MCF 10A (cell line): ENCODE measurements at regions not wholly inside any gene's neighbourhood (a gene's known extent, or its start where the extent isn't known, plus 50 kb on each side); places are given as distances from the start of the nearest gene placed in this dataset.

Source experiments
- BruUV-seq: library from RNA; stranded (reverse); fragments of 400-500 nt; replicated peaks from 2 replicates; lab custom pipeline; 2021; lab: Mats Ljungman, UMichigan
- CTCF ChIA-PET: fragments of 300-600 bp; sonication (Branson Sonifier 250); formaldehyde crosslinking; extraction: SDS; loops from one replicate; lab custom pipeline; 2021; ENCODE audit warnings: antibody characterized with exemption, inconsistent platforms; lab: Yijun Ruan, JAX
- POLR2A ChIA-PET: fragments of 300-600, 350-650 bp; sonication (Branson Sonifier 250); formaldehyde crosslinking; extraction: SDS; loops from one replicate; lab custom pipeline; 2020; ENCODE audit warnings: antibody characterized with exemption, inconsistent platforms; lab: Yijun Ruan, JAX
- DNase-seq: peaks from one replicate; pipeline ENCODE4 v3.0.0-alpha.2; 2018; ENCODE audit not compliant: unreplicated experiment
- H3K27ac Mint-ChIP-seq: one replicate; pipeline ENCODE4 v1.8.0; 2022; ENCODE audit warnings: mild to moderate bottlenecking, low read depth, mixed read lengths; ENCODE audit not compliant: unreplicated experiment
- H3K27me3 Mint-ChIP-seq: one replicate; pipeline ENCODE4 v1.8.0; 2022; ENCODE audit warnings: mixed read lengths; ENCODE audit not compliant: insufficient read depth, unreplicated experiment
- H3K36me3 Mint-ChIP-seq: one replicate; pipeline ENCODE4 v1.8.0; 2022; ENCODE audit warnings: mild to moderate bottlenecking, moderate library complexity, mixed read lengths; ENCODE audit not compliant: insufficient read depth, unreplicated experiment
- H3K4me1 Mint-ChIP-seq: one replicate; pipeline ENCODE4 v1.8.0; 2022; ENCODE audit warnings: mixed read lengths; ENCODE audit not compliant: insufficient read depth, unreplicated experiment
- H3K4me3 Mint-ChIP-seq: one replicate; pipeline ENCODE4 v1.8.0; 2022; ENCODE audit warnings: mild to moderate bottlenecking, moderate library complexity, mixed read lengths; ENCODE audit not compliant: unreplicated experiment
- H3K9me3 Mint-ChIP-seq: one replicate; pipeline ENCODE4 v1.8.0; 2022; ENCODE audit warnings: mixed read lengths; ENCODE audit not compliant: unreplicated experiment
- CTCF ChIP-seq: fragments of 200-600 bp; IDR thresholded peaks from one replicate; pipeline ENCODE4 v1.8.0; 2022; ENCODE audit warnings: antibody characterized with exemption, mild to moderate bottlenecking; ENCODE audit not compliant: unreplicated experiment
- intact Hi-C: fragments of 100-400 bp; cut with micrococcal nuclease; formaldehyde crosslinking; loops from 2 replicates; pipeline ENCODE4 v1.14.1; 2022

- no peaks in the 10 kb centered on the region for H3K4me1 Mint-ChIP-seq
- no peak for TF ChIP-seq CTCF
- no peak overlapping the region for H3K27ac Mint-ChIP-seq
- BruUV-seq = no TSS peak
- no peak for DNase-seq
- ChIA-PET CTCF (interaction anchor here (0.6 to 0.7 kb wide), 2 partner anchors 626 to 686 kb away, joined by 3 to 4 read pairs; no protein-coding TSS in a partner anchor), POLR2A (no interaction called here)
- no peaks in the 10 kb centered on the region for H3K27me3 Mint-ChIP-seq
- intact Hi-C loops = no loop called here
- H3K4me3 Mint-ChIP-seq = no peak overlapping the region
- H3K9me3 Mint-ChIP-seq = peaks cover 37% of the 10 kb centered on the region
- no peaks in the 10 kb centered on the region for H3K36me3 Mint-ChIP-seq
Measured at GRCh38 chr16:65353183-65353582, 231.3 kb upstream of the CDH11 start.

- Mint-ChIP-seq H3K36me3 (no peaks in the 10 kb centered on the region), H3K9me3 (peaks cover 50% of the 10 kb centered on the region), H3K4me1 (no peaks in the 10 kb centered on the region), H3K27ac (no peak overlapping the region), H3K4me3 (no peak overlapping the region), H3K27me3 (no peaks in the 10 kb centered on the region)
- intact Hi-C loops = no loop called here
- no peak for DNase-seq
- ChIA-PET POLR2A (no interaction called here), CTCF (interaction anchor here (0.9 kb wide), 1 partner anchor 20 kb away, joined by 4 read pairs; no protein-coding TSS in a partner anchor)
- no TSS peak for BruUV-seq
- TF ChIP-seq CTCF = no peak
Measured at GRCh38 chr16:65349626-65350025, 227.8 kb upstream of the CDH11 start.

GRCh38 chr16:65343556-65343955 lies 221.7 kb upstream of the CDH11 start:
- Mint-ChIP-seq H3K4me1 (no peaks in the 10 kb centered on the region), H3K27ac (no peak overlapping the region), H3K9me3 (peaks cover 55% of the 10 kb centered on the region), H3K36me3 (no peaks in the 10 kb centered on the region), H3K4me3 (no peak overlapping the region), H3K27me3 (no peaks in the 10 kb centered on the region)
- no TSS peak for BruUV-seq
- DNase-seq = no peak
- CTCF ChIA-PET = no interaction called here
- no peak for TF ChIP-seq CTCF
- intact Hi-C loops = no loop called here
- POLR2A ChIA-PET = no interaction called here

- H3K27me3 Mint-ChIP-seq = no peaks in the 10 kb centered on the region
- peaks cover 44% of the 10 kb centered on the region for H3K9me3 Mint-ChIP-seq
- H3K4me3 Mint-ChIP-seq = no peak overlapping the region
- intact Hi-C loops = no loop called here
- TF ChIP-seq CTCF = no peak
- no peaks in the 10 kb centered on the region for H3K4me1 Mint-ChIP-seq
- CTCF ChIA-PET = no interaction called here
- no TSS peak for BruUV-seq
- H3K27ac Mint-ChIP-seq = no peak overlapping the region
- no peaks in the 10 kb centered on the region for H3K36me3 Mint-ChIP-seq
- no peak for DNase-seq
- POLR2A ChIA-PET = no interaction called here
Measured at GRCh38 chr16:65342231-65342866, 220.5 kb upstream of the CDH11 start.
